Neural cell (in vitro differentiated cells): ENCODE measurements at regions not wholly inside any gene's neighbourhood (a gene's known extent, or its start where the extent isn't known, plus 50 kb on each side); places are given as distances from the start of the nearest gene placed in this dataset.

Experiments used
- H2AFZ ChIP-seq: fragments of 200-600, 300-800 bp; sonication (generic), shearing (Covaris generic); 2 replicates; pipeline ENCODE4 v1.6.0; 2014; ENCODE audit warnings: low read depth, mild to moderate bottlenecking, antibody characterized with exemption, low read length, moderate library complexity
- H3F3A ChIP-seq: fragments of 200-600 bp; shearing (Covaris generic); 2 replicates; pipeline ENCODE4 v1.6.1; 2016; ENCODE audit warnings: mild to moderate bottlenecking, moderate library complexity, mixed read lengths, antibody characterized with exemption, low read length; ENCODE audit not compliant: insufficient read depth, poor library complexity, severe bottlenecking
- H3K27ac ChIP-seq: fragments of 200-600, 300-800 bp; sonication (generic), shearing (Covaris generic); 2 replicates; pipeline ENCODE4 v1.5.1; 2014; ENCODE audit warnings: mild to moderate bottlenecking, low read length, moderate library complexity
- H3K27me3 ChIP-seq: fragments of 300-800, 200-600 bp; sonication (generic), shearing (Covaris generic); 2 replicates; pipeline ENCODE4 v1.6.0; 2014; ENCODE audit warnings: mild to moderate bottlenecking, low read depth, low read length, moderate library complexity; ENCODE audit not compliant: insufficient read depth
- H3K36me3 ChIP-seq: fragments of 300-800, 200-600 bp; sonication (generic), shearing (Covaris generic); 2 replicates; pipeline ENCODE4 v1.5.1; 2014; ENCODE audit warnings: mild to moderate bottlenecking, antibody characterized with exemption, low read length, moderate library complexity; ENCODE audit not compliant: insufficient read depth
- H3K4me2 ChIP-seq: fragments of 300-800, 200-600 bp; sonication (generic), shearing (Covaris generic); 2 replicates; pipeline ENCODE4 v1.6.0; 2014; ENCODE audit warnings: mild to moderate bottlenecking, low read length
- H3K4me3 ChIP-seq: fragments of 300-800, 200-600 bp; sonication (generic), shearing (Covaris generic); 2 replicates; pipeline ENCODE4 v1.5.1; 2014; ENCODE audit warnings: mild to moderate bottlenecking, low read length, moderate library complexity
- H3K79me2 ChIP-seq: fragments of 200-600 bp; shearing (Covaris generic); replicated peaks from 2 replicates; pipeline ENCODE4 v1.6.0; 2014; ENCODE audit warnings: mild to moderate bottlenecking, low read length, moderate library complexity; ENCODE audit not compliant: insufficient read depth
- H3K9ac ChIP-seq: fragments of 300-800, 200-600 bp; sonication (generic), shearing (Covaris generic); 2 replicates; pipeline ENCODE4 v1.6.1; 2016; ENCODE audit warnings: mild to moderate bottlenecking, low read length, mixed read lengths
- H3K9me2 ChIP-seq: fragments of 200-600 bp; shearing (Covaris generic); 2 replicates; pipeline ENCODE4 v1.6.1; 2016; ENCODE audit warnings: mild to moderate bottlenecking, low read length, mixed read lengths; ENCODE audit not compliant: insufficient read depth
- H3K9me3 ChIP-seq: fragments of 200-600, 300-800 bp; sonication (generic), shearing (Covaris generic); 2 replicates; pipeline ENCODE4 v1.6.1; 2016; ENCODE audit warnings: mild to moderate bottlenecking, mixed run types, low read length, moderate library complexity, mixed read lengths
- H4K20me1 ChIP-seq: fragments of 200-600 bp; shearing (Covaris generic); 2 replicates; pipeline ENCODE4 v1.6.1; 2016; ENCODE audit warnings: mild to moderate bottlenecking, mixed run types; ENCODE audit not compliant: insufficient read depth
- EP300 ChIP-seq: fragments of 450-650 bp; conservative IDR thresholded peaks from 2 replicates; pipeline ENCODE4 v1.6.1; 2014; ENCODE audit warnings: antibody characterized with exemption, mild to moderate bottlenecking, moderate library complexity; ENCODE audit not compliant: poor library complexity, severe bottlenecking
- EZH2 ChIP-seq: fragments of 200-600, 300-800 bp; shearing (Covaris generic), sonication (generic); IDR thresholded peaks from 2 replicates; pipeline ENCODE4 v1.6.1; 2014; ENCODE audit warnings: antibody characterized with exemption, low read length, borderline replicate concordance, mild to moderate bottlenecking; ENCODE audit not compliant: insufficient read depth, poor library complexity, severe bottlenecking
- MXI1 ChIP-seq: fragments of 450-650 bp; conservative IDR thresholded peaks from 2 replicates; pipeline ENCODE4 v1.6.1; 2014; ENCODE audit warnings: antibody characterized with exemption, mild to moderate bottlenecking; ENCODE audit not compliant: poor library complexity, severe bottlenecking
- POLR2AphosphoS5 ChIP-seq: IDR thresholded peaks from 2 replicates; pipeline ENCODE4 v1.6.1; 2012
- RAD21 ChIP-seq: fragments of 450-650 bp; conservative IDR thresholded peaks from 2 replicates; pipeline ENCODE4 v1.6.1; 2014; ENCODE audit warnings: antibody characterized with exemption, mild to moderate bottlenecking, moderate library complexity
- SMC3 ChIP-seq: fragments of 450-650 bp; conservative IDR thresholded peaks from 2 replicates; pipeline ENCODE4 v1.6.1; 2014; ENCODE audit warnings: antibody characterized with exemption, mild to moderate bottlenecking, moderate library complexity; ENCODE audit not compliant: poor library complexity
- TAF1 ChIP-seq: IDR thresholded peaks from 2 replicates; pipeline ENCODE4 v1.6.1; 2012; ENCODE audit warnings: low read depth
- TF ChIP-seq, protein P1 (sequence below): fragments of 450-650 bp; IDR thresholded peaks from 2 replicates; pipeline ENCODE4 v1.5.1; 2014; ENCODE audit warnings: antibody characterized with exemption, mild to moderate bottlenecking, moderate library complexity; ENCODE audit not compliant: poor library complexity, severe bottlenecking
- TF ChIP-seq, protein P2 (sequence below): IDR thresholded peaks from 2 replicates; pipeline ENCODE4 v1.6.1; 2012; ENCODE audit warnings: borderline replicate concordance

DNA sequence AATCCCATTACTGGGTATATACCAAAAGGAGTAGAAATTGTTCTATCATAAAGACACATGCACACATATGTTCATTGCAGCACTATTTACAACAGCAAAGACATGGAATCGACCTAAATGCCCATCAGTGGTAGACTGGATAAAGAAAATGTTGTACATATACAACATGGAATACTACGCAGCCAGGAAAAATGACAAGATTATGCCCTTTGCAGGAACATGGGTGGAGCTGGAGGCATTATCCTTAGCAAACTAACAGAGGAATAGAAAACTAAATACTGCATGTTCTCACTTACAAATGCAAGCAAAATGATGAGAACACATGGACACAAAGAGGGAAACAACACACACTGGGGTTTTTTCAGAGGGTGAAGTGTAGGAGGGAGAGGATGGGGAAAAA lies 300.2 kb downstream of the BAMBI start:
- no peaks in the 10 kb centered on the region for H3K9me2 ChIP-seq
- H4K20me1 ChIP-seq: no peaks in the 10 kb centered on the region
- H2AFZ ChIP-seq: no peak overlapping the region
- H3K9ac ChIP-seq: no peak overlapping the region
- no peak overlapping the region for H3K4me2 ChIP-seq
- TF ChIP-seq, protein P1, sequence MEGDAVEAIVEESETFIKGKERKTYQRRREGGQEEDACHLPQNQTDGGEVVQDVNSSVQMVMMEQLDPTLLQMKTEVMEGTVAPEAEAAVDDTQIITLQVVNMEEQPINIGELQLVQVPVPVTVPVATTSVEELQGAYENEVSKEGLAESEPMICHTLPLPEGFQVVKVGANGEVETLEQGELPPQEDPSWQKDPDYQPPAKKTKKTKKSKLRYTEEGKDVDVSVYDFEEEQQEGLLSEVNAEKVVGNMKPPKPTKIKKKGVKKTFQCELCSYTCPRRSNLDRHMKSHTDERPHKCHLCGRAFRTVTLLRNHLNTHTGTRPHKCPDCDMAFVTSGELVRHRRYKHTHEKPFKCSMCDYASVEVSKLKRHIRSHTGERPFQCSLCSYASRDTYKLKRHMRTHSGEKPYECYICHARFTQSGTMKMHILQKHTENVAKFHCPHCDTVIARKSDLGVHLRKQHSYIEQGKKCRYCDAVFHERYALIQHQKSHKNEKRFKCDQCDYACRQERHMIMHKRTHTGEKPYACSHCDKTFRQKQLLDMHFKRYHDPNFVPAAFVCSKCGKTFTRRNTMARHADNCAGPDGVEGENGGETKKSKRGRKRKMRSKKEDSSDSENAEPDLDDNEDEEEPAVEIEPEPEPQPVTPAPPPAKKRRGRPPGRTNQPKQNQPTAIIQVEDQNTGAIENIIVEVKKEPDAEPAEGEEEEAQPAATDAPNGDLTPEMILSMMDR: no peak
- no peak for TF ChIP-seq MXI1
- TF ChIP-seq, protein P2, sequence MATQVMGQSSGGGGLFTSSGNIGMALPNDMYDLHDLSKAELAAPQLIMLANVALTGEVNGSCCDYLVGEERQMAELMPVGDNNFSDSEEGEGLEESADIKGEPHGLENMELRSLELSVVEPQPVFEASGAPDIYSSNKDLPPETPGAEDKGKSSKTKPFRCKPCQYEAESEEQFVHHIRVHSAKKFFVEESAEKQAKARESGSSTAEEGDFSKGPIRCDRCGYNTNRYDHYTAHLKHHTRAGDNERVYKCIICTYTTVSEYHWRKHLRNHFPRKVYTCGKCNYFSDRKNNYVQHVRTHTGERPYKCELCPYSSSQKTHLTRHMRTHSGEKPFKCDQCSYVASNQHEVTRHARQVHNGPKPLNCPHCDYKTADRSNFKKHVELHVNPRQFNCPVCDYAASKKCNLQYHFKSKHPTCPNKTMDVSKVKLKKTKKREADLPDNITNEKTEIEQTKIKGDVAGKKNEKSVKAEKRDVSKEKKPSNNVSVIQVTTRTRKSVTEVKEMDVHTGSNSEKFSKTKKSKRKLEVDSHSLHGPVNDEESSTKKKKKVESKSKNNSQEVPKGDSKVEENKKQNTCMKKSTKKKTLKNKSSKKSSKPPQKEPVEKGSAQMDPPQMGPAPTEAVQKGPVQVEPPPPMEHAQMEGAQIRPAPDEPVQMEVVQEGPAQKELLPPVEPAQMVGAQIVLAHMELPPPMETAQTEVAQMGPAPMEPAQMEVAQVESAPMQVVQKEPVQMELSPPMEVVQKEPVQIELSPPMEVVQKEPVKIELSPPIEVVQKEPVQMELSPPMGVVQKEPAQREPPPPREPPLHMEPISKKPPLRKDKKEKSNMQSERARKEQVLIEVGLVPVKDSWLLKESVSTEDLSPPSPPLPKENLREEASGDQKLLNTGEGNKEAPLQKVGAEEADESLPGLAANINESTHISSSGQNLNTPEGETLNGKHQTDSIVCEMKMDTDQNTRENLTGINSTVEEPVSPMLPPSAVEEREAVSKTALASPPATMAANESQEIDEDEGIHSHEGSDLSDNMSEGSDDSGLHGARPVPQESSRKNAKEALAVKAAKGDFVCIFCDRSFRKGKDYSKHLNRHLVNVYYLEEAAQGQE: no peak
- TF ChIP-seq EZH2: no peak
- TF ChIP-seq POLR2AphosphoS5: no peak
- TF ChIP-seq RAD21: no peak
- TF ChIP-seq SMC3: no peak
- TF ChIP-seq EP300: no peak
- no peak for TF ChIP-seq TAF1
- H3F3A ChIP-seq: no peaks in the 10 kb centered on the region
- no peaks in the 10 kb centered on the region for H3K27me3 ChIP-seq
- H3K79me2 ChIP-seq: no peaks in the 10 kb centered on the region
- no peaks in the 10 kb centered on the region for H3K36me3 ChIP-seq
- no peaks in the 10 kb centered on the region for H3K9me3 ChIP-seq
- no peak overlapping the region for H3K4me3 ChIP-seq
- H3K27ac ChIP-seq: no peak overlapping the region

GRCh38 chr10:28980264-28980663 lies 302.9 kb downstream of the BAMBI start:
- Histone ChIP-seq H3K4me2 (no peak overlapping the region), H3K9me2 (no peaks in the 10 kb centered on the region), H3K36me3 (no peaks in the 10 kb centered on the region), H4K20me1 (no peaks in the 10 kb centered on the region), H3K9ac (no peak overlapping the region), H3K9me3 (no peaks in the 10 kb centered on the region), H3K4me3 (no peak overlapping the region), H3K79me2 (no peaks in the 10 kb centered on the region), H3K27ac (no peak overlapping the region), H2AFZ (no peak overlapping the region), H3F3A (no peaks in the 10 kb centered on the region), H3K27me3 (no peaks in the 10 kb centered on the region)
- TF ChIP-seq TAF1 (no peak), MXI1 (no peak), EP300 (no peak), SMC3 (no peak), RAD21 (no peak)
- TF ChIP-seq, protein P2: no peak
